NCI-H146 treated with DMSO at 0.1 percent for 48 hours (cell line): ENCODE measurements at regions not wholly inside any gene's neighbourhood (a gene's known extent, or its start where the extent isn't known, plus 50 kb on each side); places are given as distances from the start of the nearest gene placed in this dataset.
"Not testable (repeated sequence)": the region's sequence is repeated elsewhere in the genome, so short reads cannot be mapped to it uniquely, and the experiment has no call there.

Source experiments
- DNase-seq: peaks from one replicate; lab custom pipeline; 2025; ENCODE audit not compliant: unreplicated experiment; lab: John Stamatoyannopoulos, UW

DNA sequence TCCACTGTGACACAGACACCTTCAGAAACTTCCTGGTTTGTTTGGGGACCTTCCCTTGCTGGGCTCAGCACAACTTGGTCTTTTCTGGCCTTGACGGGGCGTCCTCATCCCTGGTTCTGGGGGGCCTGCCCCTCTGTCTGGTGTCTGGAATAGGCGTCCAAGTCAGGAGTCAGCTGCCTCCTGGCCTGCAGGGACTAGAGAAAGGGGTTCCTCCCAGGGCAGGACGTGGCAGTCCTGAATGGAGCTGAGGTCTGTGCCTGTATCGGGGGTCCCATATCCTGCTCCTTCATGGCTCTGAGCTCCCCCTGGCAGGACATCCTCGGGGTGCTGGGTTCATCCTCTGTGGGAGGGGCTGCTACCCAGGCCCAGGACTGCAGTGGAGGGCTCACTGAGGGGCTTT is 384.0 kb downstream of the TMEM121 start:
- DNase-seq = no peak

DNA sequence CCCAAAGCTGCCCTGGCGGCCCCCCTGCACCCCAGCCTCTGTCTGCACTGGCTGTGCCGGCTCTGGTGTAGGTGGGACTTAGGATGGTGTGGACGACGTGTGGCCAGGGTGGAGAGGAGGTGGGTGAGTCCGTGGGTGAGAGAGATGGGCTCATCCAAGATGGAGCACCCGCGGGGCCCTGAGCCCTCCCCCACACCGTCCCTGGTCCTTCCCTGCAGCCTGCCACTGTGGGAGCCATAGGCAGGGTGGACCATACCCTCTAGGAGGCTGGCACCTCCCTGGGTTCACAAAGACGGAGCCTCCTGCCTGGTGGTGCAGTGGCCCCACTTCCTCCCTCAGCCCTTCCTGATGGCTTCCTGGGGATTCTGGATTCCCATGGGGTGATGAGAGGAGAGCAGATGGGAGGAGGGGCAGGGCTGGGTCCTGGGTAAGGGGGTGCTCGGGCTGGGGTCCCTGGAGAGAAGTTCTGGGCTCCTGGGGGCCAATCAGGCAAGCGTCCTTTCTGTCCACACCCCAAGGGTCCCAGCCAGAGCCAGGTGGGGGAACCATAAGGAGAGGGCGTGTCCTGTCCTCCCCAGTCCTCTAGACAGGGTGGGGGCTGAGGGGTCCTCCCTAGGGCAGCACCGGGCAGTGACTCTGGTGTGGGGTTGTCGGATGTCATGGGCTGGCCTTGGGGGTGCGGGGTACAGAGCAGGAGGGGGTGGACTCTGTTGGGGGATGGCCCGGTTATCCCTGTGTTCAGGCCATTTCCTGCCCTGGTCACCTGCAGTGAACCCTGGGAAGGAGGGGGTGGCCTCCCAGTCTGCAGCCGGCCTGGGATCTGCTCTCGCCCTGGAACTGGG is 384.8 kb downstream of the TMEM121 start:
- no peak for DNase-seq

GRCh38 chr14:105911848-105912292 is 385.5 kb downstream of the TMEM121 start:
- DNase-seq = not testable (repeated sequence)

GRCh38 chr14:105912641-105913180 is 386.3 kb downstream of the TMEM121 start:
- no peak for DNase-seq

- no peak for DNase-seq
These were observed 386.8 kb downstream of the TMEM121 start for GRCh38 chr14:105913221-105913620.

DNA sequence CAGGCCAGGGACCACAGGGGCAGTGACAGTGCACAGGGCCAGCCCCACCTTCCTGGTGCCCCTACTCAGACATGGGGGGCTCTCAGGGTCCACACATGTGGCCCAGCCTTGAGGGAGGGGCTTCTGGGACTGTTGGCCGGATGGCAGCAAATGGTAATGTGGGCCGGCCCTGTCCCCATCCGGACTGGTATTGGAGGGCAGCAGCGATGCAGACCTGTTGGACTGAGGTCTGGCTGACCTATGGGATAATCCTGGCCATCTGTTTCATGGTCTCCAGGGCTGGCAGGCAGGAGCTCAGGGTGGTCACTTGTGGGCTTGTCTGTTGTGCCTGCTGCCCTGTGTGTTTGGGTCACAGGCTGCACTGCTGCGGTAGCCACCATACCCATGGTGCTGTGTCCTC is 387.5 kb downstream of the TMEM121 start:
- no peak for DNase-seq

DNA sequence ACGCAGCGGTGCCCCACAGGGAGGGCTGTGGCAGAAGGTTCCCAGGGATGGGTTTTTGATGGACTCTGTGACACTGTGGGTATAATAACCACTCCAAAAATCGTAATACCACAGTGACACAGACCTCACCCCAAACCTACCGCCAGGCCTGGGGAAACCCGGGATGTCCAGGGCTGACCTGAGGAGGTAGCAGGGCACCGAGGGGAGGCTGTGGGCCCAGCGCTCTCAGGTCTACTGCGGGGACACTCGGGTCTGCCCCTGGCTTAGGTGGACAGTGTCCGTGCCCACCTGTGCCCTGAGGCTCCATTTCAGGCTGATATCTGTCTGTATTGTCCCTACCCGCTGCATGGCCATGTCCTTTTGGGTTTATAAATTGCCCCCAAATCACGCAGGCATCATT is 387.9 kb downstream of the TMEM121 start:
- DNase-seq = not testable (repeated sequence)

- no peak for DNase-seq
These were observed 388.5 kb downstream of the TMEM121 start for GRCh38 chr14:105914738-105915385.

GRCh38 chr14:105915546-105915945 is 389.2 kb downstream of the TMEM121 start:
- not testable (repeated sequence) for DNase-seq

DNA sequence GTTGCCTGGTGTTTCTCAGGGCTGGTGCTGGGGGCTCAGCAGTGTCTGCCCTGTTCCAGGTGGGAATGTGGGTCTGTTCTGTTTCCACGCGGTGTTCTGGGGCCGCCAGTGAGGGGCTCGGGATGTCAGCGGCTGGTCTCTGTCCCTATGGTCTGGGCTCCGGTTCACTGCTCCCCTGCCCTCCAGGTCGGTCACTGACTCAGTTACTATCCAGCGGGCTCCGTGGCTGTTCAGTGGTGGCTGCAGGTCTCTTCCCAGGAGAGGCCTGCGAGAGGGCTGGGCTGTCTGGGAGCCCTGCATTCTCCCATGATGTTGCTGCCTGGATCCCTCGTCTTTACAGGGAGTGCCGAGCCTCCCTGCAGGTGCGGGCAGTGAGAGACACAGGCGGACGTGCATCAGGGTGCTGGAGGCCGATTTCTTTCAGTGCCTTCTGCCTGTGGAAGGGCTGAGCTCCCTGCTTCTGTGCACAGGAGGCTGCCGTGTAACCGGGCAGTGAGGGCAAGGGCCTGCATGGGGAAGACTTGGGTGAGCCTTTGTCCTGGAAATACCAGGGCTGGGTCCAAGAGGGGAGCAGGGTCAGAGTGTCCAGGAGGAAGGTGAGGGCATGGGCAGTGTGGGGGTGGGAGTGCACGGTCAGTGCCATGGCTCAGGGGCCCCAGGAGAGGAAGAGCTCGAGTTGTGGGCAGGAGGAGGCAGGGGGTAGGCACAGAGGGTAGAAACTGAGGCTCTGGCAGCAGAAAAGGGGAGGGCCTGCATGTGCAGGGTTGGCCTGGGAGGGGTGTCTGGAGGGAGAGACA is 391.0 kb downstream of the TMEM121 start:
- DNase-seq = not testable (repeated sequence)

- DNase-seq = no peak
These were observed 391.6 kb downstream of the TMEM121 start for GRCh38 chr14:105917933-105918436.

DNA sequence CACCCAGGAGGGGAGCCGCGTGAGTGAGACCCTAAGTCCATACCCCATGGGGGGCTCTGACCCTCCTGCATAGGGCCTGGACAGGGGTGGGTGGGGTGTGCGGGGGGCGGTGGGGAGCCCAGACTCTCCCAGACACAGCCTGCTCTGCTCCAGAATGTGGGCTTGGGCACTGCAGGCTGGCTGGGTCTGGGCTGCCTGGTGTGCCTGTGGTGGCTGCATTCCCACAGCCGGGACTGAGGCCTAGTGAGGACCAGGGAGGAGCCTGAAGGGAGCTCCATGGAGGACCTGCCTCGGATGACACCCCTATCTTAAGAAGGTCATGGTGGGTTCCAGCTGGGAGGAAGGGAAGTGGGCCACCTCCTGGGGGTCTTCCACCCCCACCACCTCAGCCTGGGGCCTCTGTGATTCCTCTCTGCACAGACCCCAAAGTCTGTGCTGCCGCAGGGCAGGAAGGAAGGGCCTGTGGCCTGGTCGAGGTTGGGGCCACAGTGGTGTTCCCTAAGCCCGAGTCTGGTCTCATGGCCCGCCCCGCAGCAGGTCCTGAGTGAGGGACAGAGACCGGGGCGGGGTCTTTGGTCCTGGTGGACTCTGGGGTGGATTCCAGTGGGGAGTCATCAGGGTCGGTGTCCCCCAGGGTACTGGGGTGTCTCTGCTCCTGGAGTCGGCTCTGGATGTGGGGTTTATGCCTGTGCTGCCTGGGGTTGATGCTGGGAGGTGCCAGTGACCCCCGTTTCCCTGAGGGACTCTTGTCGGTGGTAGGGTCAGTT is 392.3 kb downstream of the TMEM121 start:
- no peak for DNase-seq

DNA sequence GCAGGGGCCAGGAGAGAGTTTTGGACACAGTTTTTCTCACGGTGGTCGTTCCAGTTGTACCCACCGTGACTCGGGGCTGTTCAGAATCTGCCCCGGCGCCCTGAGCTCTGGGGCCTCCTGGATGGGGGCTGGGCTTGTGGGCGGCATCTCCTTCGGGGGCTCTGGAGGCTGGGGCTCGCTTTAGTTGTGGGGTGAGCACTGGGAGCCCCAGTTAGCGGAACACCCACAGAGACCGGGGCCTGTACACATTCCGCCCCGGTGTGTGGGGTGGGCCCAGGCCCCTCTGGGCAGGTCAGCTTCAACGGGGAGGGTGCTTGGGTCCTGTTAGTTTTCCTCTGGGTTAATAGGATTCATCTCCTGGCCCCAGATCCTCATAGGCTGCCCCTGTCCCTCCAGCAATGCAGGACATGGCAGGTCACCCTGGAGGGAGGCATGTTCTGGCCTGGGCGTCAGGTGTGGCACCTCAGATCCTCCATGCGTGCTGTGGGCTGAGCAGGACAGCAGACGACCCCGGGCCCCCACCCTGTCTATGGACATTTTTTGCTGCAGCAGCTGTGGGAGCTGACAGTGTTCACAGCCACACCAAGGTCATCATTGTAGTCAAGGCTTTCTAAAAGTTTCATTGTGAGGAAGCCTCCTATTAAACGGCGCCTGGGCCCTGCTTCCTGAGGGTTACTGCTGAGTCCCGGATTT is 393.2 kb downstream of the TMEM121 start:
- DNase-seq = no peak

- DNase-seq = not testable (repeated sequence)
These were observed 393.8 kb downstream of the TMEM121 start for GRCh38 chr14:105920151-105920700.

GRCh38 chr14:105920803-105921755 is 394.7 kb downstream of the TMEM121 start:
- not testable (repeated sequence) for DNase-seq

GRCh38 chr14:105921781-105922180 is 395.4 kb downstream of the TMEM121 start:
- DNase-seq = not testable (repeated sequence)

GRCh38 chr14:105923520-105924191 is 397.3 kb downstream of the TMEM121 start:
- not testable (repeated sequence) for DNase-seq
